ENCODE measurements at regions not wholly inside any gene's neighbourhood (a gene's known extent, or its start where the extent isn't known, plus 50 kb on each side); places are given as distances from the start of the nearest gene placed in this dataset.
"Not testable (repeated sequence)": the region's sequence is repeated elsewhere in the genome, so short reads cannot be mapped to it uniquely, and the experiment has no call there.

- no peak for DNase-seq
These were observed 56.3 kb downstream of the SOX14 start for GRCh38 chr3:137820366-137820765.

- no peak for DNase-seq
These were observed 71.0 kb downstream of the SOX14 start for GRCh38 chr3:137835096-137835495.

- no peak for DNase-seq
These were observed 81.1 kb downstream of the SOX14 start for GRCh38 chr3:137845194-137845593.

GRCh38 chr3:137845666-137846065 lies 81.6 kb downstream of the SOX14 start:
- DNase-seq = no peak

- no peak for DNase-seq
These were observed 88.3 kb downstream of the SOX14 start for GRCh38 chr3:137852391-137852830.

GRCh38 chr3:137854533-137855261 lies 90.6 kb downstream of the SOX14 start:
- DNase-seq = no peak

- no peak for DNase-seq
These were observed 101.9 kb downstream of the SOX14 start for GRCh38 chr3:137866001-137866400.

- DNase-seq = no peak
These were observed 102.8 kb downstream of the SOX14 start for GRCh38 chr3:137866933-137867332.

- DNase-seq = no peak
These were observed 103.5 kb downstream of the SOX14 start for GRCh38 chr3:137867611-137868010.

GRCh38 chr3:137869022-137869421 lies 104.9 kb downstream of the SOX14 start:
- DNase-seq = no peak

GRCh38 chr3:137872589-137872988 lies 108.5 kb downstream of the SOX14 start:
- DNase-seq = not testable (repeated sequence)

GRCh38 chr3:137896842-137897241 lies 113.1 kb upstream of the CLDN18 start:
- DNase-seq = not testable (repeated sequence)

- DNase-seq = no peak
These were observed 102.8 kb upstream of the CLDN18 start for GRCh38 chr3:137906985-137907649.

GRCh38 chr3:137924628-137925027 lies 85.3 kb upstream of the CLDN18 start:
- DNase-seq = no peak

GRCh38 chr3:137925080-137925479 lies 84.9 kb upstream of the CLDN18 start:
- DNase-seq = no peak

GRCh38 chr3:137926991-137927390 lies 83.0 kb upstream of the CLDN18 start:
- DNase-seq = no peak

GRCh38 chr3:137930976-137931375 lies 79.0 kb upstream of the CLDN18 start:
- no peak for DNase-seq

- no peak for DNase-seq
These were observed 71.1 kb upstream of the CLDN18 start for GRCh38 chr3:137938876-137939275.

- DNase-seq = no peak
These were observed 65.4 kb upstream of the CLDN18 start for GRCh38 chr3:137944593-137944992.

GRCh38 chr3:137946356-137946973 lies 63.5 kb upstream of the CLDN18 start:
- DNase-seq = peak; percentile 37

GRCh38 chr3:137947117-137947516 lies 62.8 kb upstream of the CLDN18 start:
- no peak for DNase-seq

- DNase-seq = no peak
These were observed 61.4 kb upstream of the CLDN18 start for GRCh38 chr3:137948400-137949072.

GRCh38 chr3:137958636-137959035 lies 51.3 kb upstream of the CLDN18 start:
- DNase-seq = no peak
